ENCODE measurements at regions not wholly inside any gene's neighbourhood (a gene's known extent, or its start where the extent isn't known, plus 50 kb on each side); places are given as distances from the start of the nearest gene placed in this dataset.

DNA sequence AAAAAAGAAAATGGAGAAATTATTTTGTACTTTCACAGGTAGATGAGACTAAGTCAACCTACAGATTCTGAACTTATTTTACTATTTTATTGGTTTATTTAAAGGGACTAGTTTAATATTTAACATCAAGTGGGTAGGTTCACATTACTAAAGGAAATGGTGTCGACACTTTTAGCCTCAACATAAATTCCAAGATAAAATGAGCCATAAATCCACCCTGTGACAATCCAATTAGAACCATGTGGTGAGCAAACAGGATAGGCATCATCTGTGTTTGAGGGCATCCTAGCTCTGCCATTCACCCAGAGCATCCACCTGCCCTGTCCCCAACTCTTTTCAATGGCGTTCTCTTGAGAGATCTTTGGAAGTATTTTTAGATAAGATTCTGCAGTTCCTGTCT, 92.8 kb upstream of the PMFBP1 start:
- TF ChIP-seq, protein P1, sequence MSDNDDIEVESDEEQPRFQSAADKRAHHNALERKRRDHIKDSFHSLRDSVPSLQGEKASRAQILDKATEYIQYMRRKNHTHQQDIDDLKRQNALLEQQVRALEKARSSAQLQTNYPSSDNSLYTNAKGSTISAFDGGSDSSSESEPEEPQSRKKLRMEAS (IDR thresholded peaks at IDR 0.05; ENCODE audit: low read depth, low read length): no peak
- TF ChIP-seq CTCF (IDR thresholded peaks at IDR 0.05; ENCODE audit: low read depth, low read length) (no peak), POLR2A (IDR thresholded peaks at IDR 0.05; ENCODE audit: extremely low read depth, insufficient read length) (no peak), MYC (IDR thresholded peaks at IDR 0.05; ENCODE audit: low read depth, low read length) (no peak)
